GM12875 (cell line): ENCODE measurements at regions not wholly inside any gene's neighbourhood (a gene's known extent, or its start where the extent isn't known, plus 50 kb on each side); places are given as distances from the start of the nearest gene placed in this dataset.

Experiments
- H3K4me3 ChIP-seq: one replicate; pipeline ENCODE4 v1.5.1; 2011; ENCODE audit warnings: low read depth, low read length, control low read depth
- CTCF ChIP-seq: IDR thresholded peaks from 2 replicates; pipeline ENCODE4 v1.5.1; 2011; ENCODE audit warnings: low read depth, mild to moderate bottlenecking, control low read depth, inconsistent platforms, low read length, moderate library complexity, borderline replicate concordance; ENCODE audit not compliant: insufficient read depth

- TF ChIP-seq CTCF: no peak
- no peak overlapping the region for H3K4me3 ChIP-seq
These were observed 174.3 kb downstream of the OXSM start for GRCh38 chr3:25964141-25964540.

GRCh38 chr3:25967385-25967784 lies 177.5 kb downstream of the OXSM start:
- H3K4me3 ChIP-seq: no peak overlapping the region
- no peak for TF ChIP-seq CTCF

- TF ChIP-seq CTCF: no peak
- no peak overlapping the region for H3K4me3 ChIP-seq
These were observed 181.8 kb downstream of the OXSM start for GRCh38 chr3:25971736-25972135.

- no peak for TF ChIP-seq CTCF
- no peak overlapping the region for H3K4me3 ChIP-seq
These were observed 183.2 kb downstream of the OXSM start for GRCh38 chr3:25973122-25973521.

- TF ChIP-seq CTCF: no peak
- no peak overlapping the region for H3K4me3 ChIP-seq
These were observed 192.9 kb downstream of the OXSM start for GRCh38 chr3:25982756-25983155.

- TF ChIP-seq CTCF: no peak
- H3K4me3 ChIP-seq: no peak overlapping the region
These were observed 195.7 kb downstream of the OXSM start for GRCh38 chr3:25985621-25986020.

- no peak for TF ChIP-seq CTCF
These were observed 202.7 kb downstream of the OXSM start for GRCh38 chr3:25992606-25993005.

More at GRCh38 chr3:25992606-25993005, 202.7 kb downstream of the OXSM start:
- no peak overlapping the region for H3K4me3 ChIP-seq
